ENCODE measurements at regions not wholly inside any gene's neighbourhood (a gene's known extent, or its start where the extent isn't known, plus 50 kb on each side); places are given as distances from the start of the nearest gene placed in this dataset.
"Not testable (repeated sequence)": the region's sequence is repeated elsewhere in the genome, so short reads cannot be mapped to it uniquely, and the experiment has no call there.

- H3K27me3 Mint-ChIP-seq, result peaks cover 11% of the 10 kb centered on the region
- no peak overlapping the region for H3K27ac Mint-ChIP-seq
- no peak overlapping the region for H3K4me3 Mint-ChIP-seq
- H3K9me3 Mint-ChIP-seq, result no peaks in the 10 kb centered on the region
- H3K36me3 Mint-ChIP-seq (ENCODE audit: low read depth), result no peaks in the 10 kb centered on the region
- no peak for ATAC-seq (replicated peaks)
- H3K4me1 Mint-ChIP-seq, result no peaks in the 10 kb centered on the region
Measured at GRCh38 chr10:2208106-2208505, 470.8 kb upstream of the ADARB2 start.

- H3K9me3 Mint-ChIP-seq, result no peaks in the 10 kb centered on the region
- peaks cover 11% of the 10 kb centered on the region for H3K27me3 Mint-ChIP-seq
- H3K4me1 Mint-ChIP-seq, result no peaks in the 10 kb centered on the region
- H3K36me3 Mint-ChIP-seq (ENCODE audit: low read depth), result no peaks in the 10 kb centered on the region
- ATAC-seq (replicated peaks), result no peak
- H3K27ac Mint-ChIP-seq, result no peak overlapping the region
- no peak overlapping the region for H3K4me3 Mint-ChIP-seq
Measured at GRCh38 chr10:2207246-2207922, 470.1 kb upstream of the ADARB2 start.

- Mint-ChIP-seq H3K27me3 (peaks cover under 1% of the 10 kb centered on the region), H3K27ac (no peak overlapping the region), H3K4me3 (no peak overlapping the region), H3K9me3 (no peaks in the 10 kb centered on the region), H3K36me3 (ENCODE audit: low read depth) (no peaks in the 10 kb centered on the region), H3K4me1 (no peaks in the 10 kb centered on the region)
- ATAC-seq (replicated peaks), result no peak
Measured at GRCh38 chr10:2205406-2205805, 468.1 kb upstream of the ADARB2 start.

GRCh38 chr10:2202401-2202800 is 465.1 kb upstream of the ADARB2 start:
- no peak overlapping the region for H3K27ac Mint-ChIP-seq
- H3K9me3 Mint-ChIP-seq, result no peaks in the 10 kb centered on the region
- H3K4me3 Mint-ChIP-seq, result no peak overlapping the region
- H3K36me3 Mint-ChIP-seq (ENCODE audit: low read depth), result no peaks in the 10 kb centered on the region
- H3K4me1 Mint-ChIP-seq, result no peaks in the 10 kb centered on the region
- no peak for ATAC-seq (replicated peaks)
- no peaks in the 10 kb centered on the region for H3K27me3 Mint-ChIP-seq

- H3K36me3 Mint-ChIP-seq (ENCODE audit: low read depth), result no peaks in the 10 kb centered on the region
- H3K9me3 Mint-ChIP-seq, result peaks cover 3% of the 10 kb centered on the region
- no peak for ATAC-seq (replicated peaks)
- H3K27ac Mint-ChIP-seq, result no peak overlapping the region
- peaks cover 3% of the 10 kb centered on the region for H3K27me3 Mint-ChIP-seq
- H3K4me3 Mint-ChIP-seq, result no peak overlapping the region
- H3K4me1 Mint-ChIP-seq, result no peaks in the 10 kb centered on the region
Measured at GRCh38 chr10:2201534-2202099, 464.3 kb upstream of the ADARB2 start.

GRCh38 chr10:2197663-2198062 is 460.3 kb upstream of the ADARB2 start:
- Mint-ChIP-seq H3K4me3 (no peak overlapping the region), H3K36me3 (ENCODE audit: low read depth) (no peaks in the 10 kb centered on the region), H3K27ac (no peak overlapping the region), H3K4me1 (no peaks in the 10 kb centered on the region), H3K27me3 (peaks cover 14% of the 10 kb centered on the region), H3K9me3 (peaks cover 6% of the 10 kb centered on the region)
- ATAC-seq (replicated peaks), result no peak

- no peaks in the 10 kb centered on the region for H3K4me1 Mint-ChIP-seq
- no peak overlapping the region for H3K27ac Mint-ChIP-seq
- peaks cover 14% of the 10 kb centered on the region for H3K27me3 Mint-ChIP-seq
- H3K36me3 Mint-ChIP-seq (ENCODE audit: low read depth), result no peaks in the 10 kb centered on the region
- no peak for ATAC-seq (replicated peaks)
- H3K9me3 Mint-ChIP-seq, result peaks cover 11% of the 10 kb centered on the region
- H3K4me3 Mint-ChIP-seq, result no peak overlapping the region
Measured at GRCh38 chr10:2196272-2196671, 458.9 kb upstream of the ADARB2 start.

- not testable (repeated sequence) for H3K27ac Mint-ChIP-seq; H3K36me3 Mint-ChIP-seq (ENCODE audit: low read depth); H3K4me3 Mint-ChIP-seq; ATAC-seq (replicated peaks); H3K27me3 Mint-ChIP-seq; H3K4me1 Mint-ChIP-seq; H3K9me3 Mint-ChIP-seq
Measured at GRCh38 chr10:2189356-2189755, 452.0 kb upstream of the ADARB2 start.

GRCh38 chr10:2188371-2188770 is 451.0 kb upstream of the ADARB2 start:
- Mint-ChIP-seq H3K27ac (no peak overlapping the region), H3K36me3 (ENCODE audit: low read depth) (no peaks in the 10 kb centered on the region), H3K4me3 (no peak overlapping the region), H3K4me1 (no peaks in the 10 kb centered on the region), H3K27me3 (peaks cover under 1% of the 10 kb centered on the region), H3K9me3 (peaks cover 6% of the 10 kb centered on the region)
- ATAC-seq (replicated peaks), result no peak

- Mint-ChIP-seq H3K4me1 (no peaks in the 10 kb centered on the region), H3K36me3 (ENCODE audit: low read depth) (no peaks in the 10 kb centered on the region), H3K27ac (no peak overlapping the region), H3K9me3 (peaks cover 3% of the 10 kb centered on the region), H3K27me3 (peaks cover 9% of the 10 kb centered on the region), H3K4me3 (no peak overlapping the region)
- ATAC-seq (replicated peaks), result no peak
Measured at GRCh38 chr10:2173327-2173726, 436.0 kb upstream of the ADARB2 start.

- Mint-ChIP-seq H3K36me3 (ENCODE audit: low read depth) (no peaks in the 10 kb centered on the region), H3K27me3 (no peaks in the 10 kb centered on the region), H3K9me3 (no peaks in the 10 kb centered on the region), H3K4me3 (no peak overlapping the region), H3K4me1 (no peaks in the 10 kb centered on the region), H3K27ac (no peak overlapping the region)
- ATAC-seq (replicated peaks), result no peak
Measured at GRCh38 chr10:2165771-2166460, 428.6 kb upstream of the ADARB2 start.

- H3K27ac Mint-ChIP-seq, result no peak overlapping the region
- H3K27me3 Mint-ChIP-seq, result peaks cover 18% of the 10 kb centered on the region
- ATAC-seq (replicated peaks), result no peak
- no peaks in the 10 kb centered on the region for H3K36me3 Mint-ChIP-seq (ENCODE audit: low read depth)
- H3K4me3 Mint-ChIP-seq, result no peak overlapping the region
- H3K4me1 Mint-ChIP-seq, result no peaks in the 10 kb centered on the region
- H3K9me3 Mint-ChIP-seq, result no peaks in the 10 kb centered on the region
Measured at GRCh38 chr10:2150288-2150687, 413.0 kb upstream of the ADARB2 start.

GRCh38 chr10:2145926-2146478 is 408.7 kb upstream of the ADARB2 start:
- Mint-ChIP-seq H3K4me3 (no peak overlapping the region), H3K9me3 (no peaks in the 10 kb centered on the region), H3K4me1 (no peaks in the 10 kb centered on the region), H3K36me3 (ENCODE audit: low read depth) (no peaks in the 10 kb centered on the region), H3K27me3 (peaks cover 14% of the 10 kb centered on the region), H3K27ac (no peak overlapping the region)
- ATAC-seq (replicated peaks), result no peak

GRCh38 chr10:2145491-2145890 is 408.2 kb upstream of the ADARB2 start:
- H3K4me1 Mint-ChIP-seq, result no peaks in the 10 kb centered on the region
- no peak for ATAC-seq (replicated peaks)

GRCh38 chr10:2144584-2144983 is 407.3 kb upstream of the ADARB2 start:
- Mint-ChIP-seq H3K36me3 (ENCODE audit: low read depth) (no peaks in the 10 kb centered on the region), H3K9me3 (no peaks in the 10 kb centered on the region), H3K4me3 (no peak overlapping the region), H3K27ac (no peak overlapping the region), H3K4me1 (no peaks in the 10 kb centered on the region), H3K27me3 (peaks cover 13% of the 10 kb centered on the region)
- no peak for ATAC-seq (replicated peaks)

More at GRCh38 chr10:2145491-2145890, 408.2 kb upstream of the ADARB2 start:
- peaks cover 10% of the 10 kb centered on the region for H3K27me3 Mint-ChIP-seq
- no peak overlapping the region for H3K4me3 Mint-ChIP-seq
- H3K9me3 Mint-ChIP-seq, result no peaks in the 10 kb centered on the region
- H3K27ac Mint-ChIP-seq, result no peak overlapping the region
- no peaks in the 10 kb centered on the region for H3K36me3 Mint-ChIP-seq (ENCODE audit: low read depth)
